Fibroblast of skin of abdomen (primary cell): ENCODE measurements at regions not wholly inside any gene's neighbourhood (a gene's known extent, or its start where the extent isn't known, plus 50 kb on each side); places are given as distances from the start of the nearest gene placed in this dataset.
"Not testable (repeated sequence)": the region's sequence is repeated elsewhere in the genome, so short reads cannot be mapped to it uniquely, and the experiment has no call there.

ENCODE experiments used
- DNase-seq: peaks from one replicate; pipeline ENCODE4 v3.0.0-alpha.2; 2013

GRCh38 chr1:208731981-208732821 is 488.0 kb upstream of the PLXNA2 start:
- DNase-seq, result peak; percentile 2

- no peak for DNase-seq
Observed at GRCh38 chr1:208737161-208737560, 493.0 kb upstream of the PLXNA2 start.

- no peak for DNase-seq
Observed at GRCh38 chr1:208737922-208738321, 493.7 kb upstream of the PLXNA2 start.

GRCh38 chr1:208739636-208740035 is 495.5 kb upstream of the PLXNA2 start:
- DNase-seq, result not testable (repeated sequence)

DNA sequence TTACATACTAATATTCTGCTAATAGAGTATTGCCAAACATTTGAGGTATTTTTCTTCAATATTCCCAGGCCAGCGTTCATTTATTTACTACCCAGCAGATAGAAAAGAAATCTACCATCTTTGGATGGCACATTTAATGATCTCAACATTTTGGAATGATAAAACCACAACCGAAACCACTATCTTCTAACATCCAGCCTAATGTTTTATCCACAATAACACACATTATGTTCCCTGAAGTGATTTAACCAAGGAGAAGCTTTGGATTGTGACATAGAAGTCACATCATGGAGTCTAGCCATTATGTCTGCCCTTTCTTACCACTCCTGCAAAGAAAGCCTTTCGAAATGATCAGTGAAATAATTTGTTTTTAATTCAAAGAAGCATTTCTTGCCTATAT is 497.1 kb upstream of the PLXNA2 start:
- DNase-seq, result no peak

DNA sequence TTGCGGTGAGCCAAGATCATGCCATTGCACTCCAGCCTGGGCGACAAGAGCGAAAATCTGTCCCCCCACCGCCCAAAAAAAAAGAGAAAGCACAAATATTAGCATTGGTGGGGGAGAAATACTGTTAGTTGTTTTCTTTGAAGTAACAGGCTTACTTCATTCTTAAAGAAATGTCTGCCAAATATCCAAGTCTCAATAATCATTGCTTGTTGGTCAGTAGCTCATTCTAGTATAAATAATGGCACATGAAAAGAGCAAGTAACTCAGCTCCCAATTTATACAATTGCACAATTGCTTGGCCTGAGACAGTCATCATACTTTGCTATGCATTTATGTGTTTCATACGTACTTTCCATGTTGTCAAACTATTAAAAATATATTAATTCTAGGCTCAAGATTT is 499.2 kb upstream of the PLXNA2 start:
- DNase-seq, result no peak

DNA sequence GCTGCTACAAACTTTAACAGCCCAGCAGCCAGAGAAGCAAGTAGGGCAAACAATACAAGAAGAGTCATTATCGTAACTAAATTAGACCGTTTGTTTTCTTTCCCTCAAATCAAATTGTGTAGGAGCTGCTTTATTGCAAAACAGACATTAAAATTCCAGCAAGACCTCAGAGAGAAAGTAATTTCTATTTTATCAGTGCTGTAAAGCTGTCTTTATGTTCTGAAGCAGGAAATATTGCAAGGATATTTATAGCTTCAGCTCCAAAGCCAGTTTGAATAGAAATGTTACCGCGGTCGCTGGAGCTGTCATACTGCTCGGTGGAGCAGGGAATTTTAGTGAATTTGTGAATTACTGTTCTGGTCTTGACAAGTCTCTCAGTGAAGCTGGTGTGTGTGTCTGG is 503.8 kb upstream of the PLXNA2 start:
- DNase-seq, result peak; percentile 1

GRCh38 chr1:208748387-208749165 is 504.4 kb upstream of the PLXNA2 start:
- no peak for DNase-seq

GRCh38 chr1:208756339-208756981 is 512.3 kb upstream of the PLXNA2 start:
- DNase-seq, result no peak

- no peak for DNase-seq
Observed at GRCh38 chr1:208757846-208758245, 513.7 kb upstream of the PLXNA2 start.

DNA sequence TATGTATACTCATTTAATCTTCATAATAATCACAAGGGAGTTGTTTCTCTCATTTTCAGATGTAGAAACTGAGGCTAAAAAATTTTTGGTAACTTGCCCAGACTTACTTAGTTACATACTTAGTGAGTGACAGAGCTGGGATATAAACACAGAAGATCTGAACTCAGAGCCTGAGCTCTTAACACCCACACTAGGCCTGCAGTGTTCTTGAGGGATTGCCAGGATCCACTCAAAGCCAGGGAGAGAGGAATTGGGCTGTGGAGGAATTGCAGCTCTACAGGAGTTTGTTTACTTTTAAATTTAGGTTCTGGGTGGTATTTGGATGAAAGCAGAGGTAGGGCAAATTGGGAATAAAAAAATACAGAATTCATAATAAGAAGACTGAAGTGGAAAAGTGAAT is 515.1 kb upstream of the PLXNA2 start:
- no peak for DNase-seq

GRCh38 chr1:208763971-208764370 is 519.8 kb upstream of the PLXNA2 start:
- no peak for DNase-seq

DNA sequence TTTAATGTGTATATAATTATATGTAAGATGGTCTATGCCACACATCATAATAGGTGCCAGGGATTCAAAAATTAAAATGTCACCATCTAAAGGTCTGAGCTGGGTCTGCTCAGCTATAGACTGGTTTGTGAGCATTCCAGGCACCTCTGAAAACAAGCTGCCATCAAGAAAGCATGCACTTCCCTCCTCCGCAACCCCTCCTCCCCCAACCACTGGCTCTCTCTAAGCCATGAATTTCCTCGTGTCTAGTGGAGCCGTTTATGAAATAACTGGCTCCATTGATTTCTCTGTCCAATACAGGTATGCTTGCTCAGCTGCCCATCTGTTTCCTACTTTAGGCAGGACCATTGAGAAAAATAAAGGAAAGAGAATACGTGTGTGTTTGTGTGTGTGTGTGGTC is 522.6 kb upstream of the PLXNA2 start:
- no peak for DNase-seq

GRCh38 chr1:208767816-208768215 is 523.6 kb upstream of the PLXNA2 start:
- no peak for DNase-seq

DNA sequence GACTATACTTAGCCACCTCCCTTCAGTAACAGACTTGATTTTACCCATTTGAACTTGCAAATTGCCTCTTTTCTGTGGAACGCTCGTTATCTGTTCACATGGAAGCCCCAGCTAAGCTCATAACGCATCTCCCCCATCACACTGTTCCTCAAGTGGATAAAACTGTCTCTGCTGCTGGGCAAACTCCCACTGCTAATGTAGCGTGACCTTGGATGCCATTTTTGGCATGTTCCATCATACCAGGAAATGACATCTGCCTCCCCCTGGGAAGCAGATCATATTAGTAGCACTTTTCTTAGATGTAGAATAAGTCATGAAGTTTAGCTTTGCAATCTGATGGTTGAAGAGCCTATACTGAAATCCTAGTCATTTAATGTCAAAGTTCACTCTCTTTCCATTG is 528.7 kb upstream of the PLXNA2 start:
- DNase-seq, result no peak

DNA sequence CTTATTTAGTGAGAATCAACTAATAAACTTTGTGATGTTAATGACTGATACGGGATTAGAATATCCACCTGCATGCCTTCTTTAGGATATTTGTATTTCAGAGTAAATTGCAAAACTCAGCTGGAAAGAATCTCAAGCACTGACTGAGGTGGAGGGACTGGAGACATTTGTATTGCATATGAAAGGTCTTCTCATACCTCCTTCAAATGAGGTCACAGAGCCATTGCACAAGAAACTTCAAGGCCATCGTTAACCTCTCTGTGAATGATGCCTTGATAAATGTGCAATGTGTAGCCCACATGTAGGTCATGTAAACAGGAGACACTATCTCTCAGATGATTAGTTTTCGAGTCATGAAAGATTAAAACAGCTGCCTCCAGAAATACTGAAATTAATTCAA is 531.7 kb upstream of the PLXNA2 start:
- DNase-seq, result no peak

DNA sequence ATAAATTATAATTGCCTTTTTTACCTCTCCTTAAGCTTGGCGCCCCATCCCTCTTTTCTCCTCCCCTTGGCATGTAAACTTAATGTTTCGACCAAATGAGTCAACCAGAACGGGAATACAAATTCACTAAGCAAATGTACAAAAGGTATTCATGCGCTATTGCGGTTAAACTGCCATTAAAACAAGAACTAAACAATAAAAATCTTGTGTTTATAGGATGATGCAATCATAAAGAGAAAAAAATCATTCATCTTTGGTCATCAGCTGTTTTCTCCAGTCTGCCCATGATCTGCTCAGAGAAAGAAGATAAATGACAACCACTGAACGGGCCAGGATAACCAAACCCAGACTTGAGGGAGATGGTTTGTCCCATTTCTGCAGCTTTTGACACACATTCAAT is 534.2 kb upstream of the PLXNA2 start:
- no peak for DNase-seq

GRCh38 chr1:208781391-208782045 is 537.3 kb upstream of the PLXNA2 start:
- no peak for DNase-seq

DNA sequence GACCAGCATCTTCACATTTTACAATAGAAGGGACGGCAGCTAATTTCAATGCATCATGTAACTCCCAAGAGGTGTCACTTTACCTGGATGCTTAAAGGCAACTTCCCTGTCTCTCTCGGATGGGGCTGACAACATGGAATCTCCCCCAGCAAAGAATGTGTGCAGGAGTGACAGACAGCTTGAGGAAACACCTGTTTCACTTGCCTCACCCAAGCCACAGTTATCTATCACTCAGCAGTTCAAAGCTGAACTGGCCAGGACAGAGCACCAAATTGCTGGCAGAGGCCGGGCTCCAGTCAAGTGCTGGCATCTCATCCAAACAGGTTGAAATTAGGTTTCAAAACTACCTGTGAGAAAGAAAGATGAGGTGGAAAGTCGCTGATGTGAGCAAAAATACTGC is 538.0 kb upstream of the PLXNA2 start:
- no peak for DNase-seq

DNA sequence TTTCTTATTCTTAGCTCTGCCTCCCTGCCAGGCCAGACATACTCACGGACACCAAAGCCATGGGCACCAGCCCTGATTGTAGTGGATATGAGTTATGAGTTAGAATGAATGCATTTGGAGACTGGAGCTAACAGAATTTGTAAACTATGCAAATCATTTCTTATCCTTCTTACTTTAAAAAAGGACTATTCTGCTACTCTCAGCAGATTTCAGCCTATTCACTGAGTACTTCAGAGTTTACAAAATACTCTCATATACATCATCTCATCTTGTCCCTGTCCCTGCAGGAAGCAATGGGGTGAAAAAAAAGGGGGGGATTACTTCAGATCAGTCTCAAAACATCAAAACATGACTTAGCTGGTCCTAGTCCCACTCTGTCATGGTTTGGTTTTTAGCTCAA is 541.4 kb upstream of the PLXNA2 start:
- DNase-seq, result no peak

DNA sequence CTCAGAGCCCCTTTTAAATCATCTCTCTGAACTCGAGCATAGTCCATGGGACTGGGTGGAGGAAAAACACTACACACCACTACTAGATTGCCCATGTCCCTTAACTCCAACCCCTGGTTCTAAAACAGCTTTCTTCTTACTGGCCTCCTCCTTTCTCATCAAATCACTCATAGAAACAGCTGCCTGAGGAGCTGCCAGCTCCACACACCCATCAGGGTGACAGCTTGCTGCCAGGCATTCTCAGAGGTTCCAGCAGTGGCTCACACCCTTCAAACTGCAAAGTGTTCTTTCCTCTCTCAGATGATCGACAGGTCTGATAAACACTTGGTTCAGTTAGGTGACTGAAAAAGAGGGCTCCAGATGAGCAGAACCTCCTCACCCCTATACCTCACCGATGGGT is 543.0 kb upstream of the PLXNA2 start:
- DNase-seq, result no peak

GRCh38 chr1:208788013-208788540 is 543.9 kb upstream of the PLXNA2 start:
- DNase-seq, result no peak

- DNase-seq, result peak; percentile 82
Observed at GRCh38 chr1:208791456-208791855, 547.3 kb upstream of the PLXNA2 start.
